ENCODE measurements at regions not wholly inside any gene's neighbourhood (a gene's known extent, or its start where the extent isn't known, plus 50 kb on each side); places are given as distances from the start of the nearest gene placed in this dataset.

- no peak for DNase-seq (ENCODE audit: low spot score)
Measured at GRCh38 chr6:147621263-147621662, 112.8 kb downstream of the SAMD5 start.

DNA sequence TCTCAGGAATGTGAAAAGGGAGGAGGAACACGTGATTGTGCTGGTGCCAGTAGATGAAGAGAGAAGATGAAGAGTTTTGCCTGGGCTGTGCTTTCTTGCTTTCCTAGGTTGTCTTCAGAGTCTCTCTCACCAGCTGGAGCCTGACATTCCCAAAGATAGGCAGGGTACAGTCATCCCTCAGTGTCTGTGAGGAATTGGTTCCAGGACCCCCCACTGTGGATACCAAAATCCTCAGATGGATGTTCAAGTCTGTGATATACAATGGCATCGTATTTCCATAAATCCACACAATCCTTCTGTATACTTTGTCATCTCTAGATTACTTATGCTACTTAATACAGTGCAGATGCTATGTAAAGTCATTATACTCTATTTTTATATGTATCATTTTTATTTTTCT lies 113.5 kb downstream of the SAMD5 start:
- DNase-seq (ENCODE audit: low spot score) = no peak

DNA sequence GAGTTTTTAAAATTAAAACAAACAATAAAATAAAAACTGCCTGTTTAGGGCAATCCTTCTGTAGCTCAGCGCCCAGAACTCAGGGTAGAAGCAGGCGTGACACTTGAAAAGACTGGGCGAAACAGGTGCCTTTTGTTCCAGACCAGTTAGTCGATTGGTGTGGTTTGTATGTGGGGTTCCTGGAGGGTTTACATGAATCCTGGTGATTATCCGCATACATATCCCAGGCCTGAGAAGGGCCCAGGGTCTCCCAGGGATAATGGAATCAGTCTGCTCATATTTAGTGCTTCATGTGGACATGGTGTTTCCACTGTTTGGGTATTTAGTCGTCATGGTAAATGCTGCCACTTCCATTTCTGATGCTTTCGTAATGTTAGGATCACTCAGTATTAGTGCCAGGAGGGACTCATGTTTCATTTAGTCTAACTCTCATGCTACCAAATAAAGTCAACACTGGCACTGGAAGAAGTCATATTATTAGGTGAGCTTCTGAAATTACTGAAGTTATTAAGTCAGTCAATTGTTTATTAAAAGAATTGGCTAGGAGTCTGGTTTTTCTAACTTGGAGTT lies 116.5 kb downstream of the SAMD5 start:
- DNase-seq (ENCODE audit: low spot score) = no peak

DNA sequence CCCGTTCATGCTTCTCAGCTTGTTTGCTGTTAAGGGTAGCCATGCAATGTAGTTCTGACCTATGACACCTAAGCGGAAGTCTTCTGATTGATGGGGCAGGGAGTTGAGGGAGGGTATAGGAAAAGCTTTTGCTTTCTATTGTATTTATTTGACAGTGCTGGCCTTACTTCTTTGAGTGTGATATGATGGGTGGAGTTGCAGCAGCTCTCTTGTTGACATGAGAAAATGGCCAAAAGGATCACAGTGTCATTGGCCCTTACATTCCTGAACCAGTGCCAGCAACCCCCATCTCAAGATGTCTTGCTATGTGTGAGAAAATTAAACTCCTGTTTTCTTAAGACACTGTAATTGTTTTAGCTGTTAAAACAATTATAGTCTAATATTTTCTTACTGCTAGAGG lies 117.5 kb downstream of the SAMD5 start:
- DNase-seq (ENCODE audit: low spot score) = no peak

DNA sequence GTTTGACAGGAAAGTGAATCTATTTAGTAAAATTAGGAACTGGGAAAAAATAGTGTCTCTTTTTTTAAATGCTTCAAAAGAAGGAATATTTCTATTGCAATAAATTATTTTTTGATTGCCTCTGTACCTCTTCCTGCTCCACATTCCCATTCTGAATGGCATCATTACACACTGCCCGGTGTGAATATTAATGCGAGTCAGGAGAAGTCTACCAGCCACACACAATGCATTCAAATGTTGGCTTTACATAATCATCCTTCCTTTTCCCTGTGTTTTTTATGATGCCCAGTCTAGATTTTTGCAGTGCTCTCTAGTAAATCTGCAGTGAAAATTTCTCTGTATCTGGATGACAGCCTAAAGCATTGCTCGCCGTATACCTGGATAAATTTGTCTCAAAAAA lies 118.9 kb downstream of the SAMD5 start:
- DNase-seq (ENCODE audit: low spot score) = no peak

DNA sequence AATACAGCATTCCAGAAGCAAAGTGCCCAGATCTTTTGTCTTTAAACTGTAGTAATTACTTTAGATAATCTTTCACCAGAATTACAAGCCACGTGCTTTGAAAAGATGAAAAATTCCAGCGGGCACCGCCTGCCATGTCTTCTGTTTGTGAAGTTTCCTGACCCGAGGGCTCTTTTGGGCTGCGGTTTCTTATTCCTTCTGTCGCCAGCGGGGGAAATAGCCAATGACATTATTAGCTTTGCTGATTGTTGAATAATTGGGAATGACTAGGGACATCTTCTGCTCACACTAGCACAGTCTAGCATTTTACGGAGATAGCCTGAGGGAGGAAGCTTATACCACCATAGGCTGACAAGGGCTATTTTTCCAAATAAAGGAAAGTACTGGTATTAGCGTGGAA lies 124.7 kb downstream of the SAMD5 start:
- no peak for DNase-seq (ENCODE audit: low spot score)

DNA sequence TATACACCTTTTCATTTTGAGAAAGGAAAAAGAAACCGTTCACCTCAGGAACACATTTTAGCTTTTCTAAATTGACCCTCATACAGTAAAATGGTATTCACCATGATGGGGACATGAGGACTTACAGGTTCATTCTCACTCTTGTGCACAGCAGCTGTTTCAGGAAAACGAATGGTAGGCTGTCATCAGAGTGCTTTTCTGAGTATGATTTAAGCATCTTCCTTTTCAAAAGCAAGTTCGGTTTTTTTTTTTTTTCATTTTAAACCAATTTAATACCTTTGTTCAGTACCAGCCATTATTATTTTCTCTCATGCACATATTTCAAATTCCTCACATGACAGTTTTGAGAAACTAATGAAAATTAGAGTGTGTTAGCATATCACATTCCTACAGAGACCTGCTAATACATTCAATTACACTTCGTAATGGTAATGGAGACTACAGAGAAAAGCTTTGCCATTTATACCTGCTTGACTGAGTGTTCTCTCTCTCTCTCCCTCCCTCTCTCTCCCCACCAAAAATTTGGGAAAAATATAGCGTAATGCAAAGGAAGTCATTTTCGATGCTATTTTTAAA lies 129.2 kb downstream of the SAMD5 start:
- no peak for DNase-seq (ENCODE audit: low spot score)

GRCh38 chr6:147639279-147639678 lies 130.8 kb downstream of the SAMD5 start:
- DNase-seq (ENCODE audit: low spot score) = no peak

GRCh38 chr6:147640606-147641005 lies 132.1 kb downstream of the SAMD5 start:
- DNase-seq (ENCODE audit: low spot score) = no peak

DNA sequence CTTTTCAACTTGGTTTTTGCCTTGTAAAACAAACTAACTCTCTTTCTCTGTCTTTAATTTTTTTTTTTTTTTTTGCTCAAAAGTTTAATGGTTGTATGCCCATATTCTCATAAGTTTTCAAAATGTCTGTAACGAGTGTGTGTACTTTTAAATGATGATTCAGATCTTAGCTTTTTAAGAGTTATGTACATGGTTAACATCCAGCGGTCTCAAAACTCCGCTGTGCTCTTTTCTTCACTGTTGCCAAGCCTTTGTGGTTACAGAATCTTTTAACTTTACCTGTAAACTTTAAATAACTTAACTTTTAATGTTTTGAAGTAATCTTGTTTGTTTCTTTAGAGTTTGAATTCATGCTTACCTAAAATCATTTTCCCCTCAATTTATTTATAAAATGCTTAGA lies 133.0 kb downstream of the SAMD5 start:
- DNase-seq (ENCODE audit: low spot score) = no peak

DNA sequence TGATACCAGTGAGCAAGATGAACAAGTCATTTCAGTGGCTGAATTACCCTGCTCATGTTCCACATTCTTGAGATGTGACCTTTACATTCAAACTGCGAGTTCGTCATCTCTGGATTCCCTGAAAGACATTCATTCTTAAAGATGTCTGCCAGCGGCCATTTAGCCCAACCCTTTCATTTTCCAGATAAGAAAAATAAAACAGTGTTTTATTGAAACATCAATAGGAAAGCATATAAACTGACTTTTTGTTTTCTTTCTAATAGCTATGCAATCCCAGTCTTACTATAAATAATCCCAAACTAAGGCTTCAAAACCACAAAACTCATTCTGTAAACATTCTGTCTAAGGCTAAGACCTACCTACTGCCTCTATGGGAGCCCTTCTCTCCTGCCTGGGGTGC lies 134.0 kb downstream of the SAMD5 start:
- no peak for DNase-seq (ENCODE audit: low spot score)

GRCh38 chr6:147643341-147644200 lies 135.1 kb downstream of the SAMD5 start:
- no peak for DNase-seq (ENCODE audit: low spot score)

DNA sequence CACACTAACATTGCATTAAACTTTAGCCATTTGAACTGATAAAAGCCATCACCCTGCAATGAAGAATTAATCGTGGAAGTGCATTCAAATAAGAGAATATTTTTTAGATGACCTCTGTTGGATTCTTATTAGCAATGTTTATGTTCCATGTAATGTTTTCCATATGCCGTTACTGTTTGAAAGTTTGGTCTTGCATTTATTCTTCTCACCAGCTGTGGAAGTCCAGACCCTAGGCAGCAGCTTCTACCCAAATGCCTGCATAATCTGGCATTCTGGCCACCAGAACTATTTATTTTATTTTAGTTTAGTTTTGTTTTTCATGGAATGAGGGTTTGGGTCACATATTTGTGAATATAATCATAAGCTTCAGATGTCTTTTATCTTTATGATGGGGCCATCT lies 140.4 kb downstream of the SAMD5 start:
- DNase-seq (ENCODE audit: low spot score) = no peak

- DNase-seq (ENCODE audit: low spot score) = peak; percentile 5
Measured at GRCh38 chr6:147651249-147652063, 143.0 kb downstream of the SAMD5 start.

DNA sequence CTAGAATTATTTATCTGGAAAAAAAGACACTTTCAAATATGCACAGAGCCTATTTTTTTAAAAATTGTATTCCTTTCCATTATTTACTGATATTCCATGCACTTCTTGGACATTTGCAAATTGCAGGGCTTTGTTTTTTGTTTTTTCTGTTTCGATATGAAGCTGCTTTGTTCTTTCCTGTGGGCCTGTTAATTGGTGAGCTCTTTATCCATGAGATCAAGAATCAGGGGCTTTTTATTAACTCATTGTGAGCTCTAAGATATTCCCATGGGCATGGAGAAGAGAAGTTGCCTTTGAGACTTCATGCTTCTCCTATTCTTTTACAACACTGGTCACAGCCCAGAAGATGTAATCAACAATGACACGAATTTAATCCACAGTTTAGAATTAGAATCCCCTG lies 145.1 kb downstream of the SAMD5 start:
- no peak for DNase-seq (ENCODE audit: low spot score)

- DNase-seq (ENCODE audit: low spot score) = no peak
Measured at GRCh38 chr6:147654103-147654845, 145.8 kb downstream of the SAMD5 start.

DNA sequence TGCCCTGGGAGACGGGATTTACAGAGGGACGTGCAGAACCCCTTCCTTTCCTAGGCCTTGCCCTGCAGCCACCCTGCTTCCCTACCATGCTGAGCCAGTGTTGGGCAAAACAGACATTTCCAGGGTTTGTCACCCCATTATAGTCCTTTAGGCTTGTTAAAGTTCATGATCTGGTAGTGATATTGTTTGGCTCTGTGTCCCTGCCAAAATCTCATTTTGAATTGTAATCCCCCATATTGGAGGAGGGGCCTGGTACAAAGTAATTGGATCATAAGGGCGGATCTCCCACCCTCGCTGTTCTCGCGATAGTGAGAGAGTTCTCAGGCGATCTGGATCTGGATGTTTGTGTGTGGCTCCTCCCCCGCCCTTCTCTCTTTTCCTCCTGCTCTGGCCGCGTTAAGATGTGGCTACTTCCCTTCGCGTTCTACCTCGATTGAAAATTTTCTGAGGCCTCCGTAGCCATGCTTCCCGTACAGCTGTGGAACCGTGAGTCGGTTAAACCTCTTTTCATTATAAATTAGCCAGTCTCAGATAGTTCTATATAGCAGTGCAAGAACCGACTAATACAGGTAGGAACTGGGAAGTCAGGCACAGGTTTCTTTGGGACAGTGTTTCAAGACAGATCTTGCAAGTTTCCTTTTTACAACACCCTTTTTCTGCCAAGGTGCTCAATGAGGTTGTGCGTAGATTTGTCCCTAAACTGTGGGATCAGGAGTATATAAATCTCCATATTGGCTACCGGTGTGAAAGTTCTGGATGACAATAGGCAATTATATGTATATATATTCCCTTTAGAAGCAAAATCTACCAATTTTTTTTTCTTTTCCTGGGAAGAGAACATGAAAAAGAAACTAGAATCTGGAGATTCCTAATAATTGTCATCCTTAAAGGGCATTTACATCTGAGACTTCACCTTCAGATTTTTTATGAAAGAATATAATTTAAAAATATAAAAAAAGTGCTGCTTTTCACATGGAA lies 152.1 kb downstream of the SAMD5 start:
- no peak for DNase-seq (ENCODE audit: low spot score)

GRCh38 chr6:147662646-147663045 lies 154.2 kb downstream of the SAMD5 start:
- DNase-seq (ENCODE audit: low spot score) = no peak

GRCh38 chr6:147664092-147664491 lies 155.6 kb downstream of the SAMD5 start:
- DNase-seq (ENCODE audit: low spot score) = no peak

GRCh38 chr6:147666255-147666654 lies 157.8 kb downstream of the SAMD5 start:
- DNase-seq (ENCODE audit: low spot score) = no peak

- no peak for DNase-seq (ENCODE audit: low spot score)
Measured at GRCh38 chr6:147667082-147667481, 158.6 kb downstream of the SAMD5 start.

Measured in SW480 (cell line).